Neural crest cell (in vitro differentiated cells): ENCODE measurements at regions not wholly inside any gene's neighbourhood (a gene's known extent, or its start where the extent isn't known, plus 50 kb on each side); places are given as distances from the start of the nearest gene placed in this dataset.

Experiments
- DNase-seq: peaks from one replicate; pipeline ENCODE4 v3.0.0; 2021; ENCODE audit warnings: low read depth, mixed read lengths, low spot score
- H3K27ac Mint-ChIP-seq: one replicate; pipeline ENCODE4 v1.8.0; 2021; ENCODE audit warnings: mild to moderate bottlenecking, mixed read lengths; ENCODE audit not compliant: unreplicated experiment
- H3K27me3 Mint-ChIP-seq: 2 replicates; pipeline ENCODE4 v1.8.0; 2021; ENCODE audit warnings: low read depth, mild to moderate bottlenecking, mixed read lengths
- H3K36me3 Mint-ChIP-seq: 2 replicates; pipeline ENCODE4 v1.8.0; 2021; ENCODE audit warnings: low read depth, mild to moderate bottlenecking, mixed read lengths
- H3K4me1 Mint-ChIP-seq: 2 replicates; pipeline ENCODE4 v1.8.0; 2021; ENCODE audit warnings: mixed read lengths
- H3K4me3 Mint-ChIP-seq: one replicate; pipeline ENCODE4 v1.8.0; 2021; ENCODE audit warnings: mild to moderate bottlenecking, mixed read lengths
- H3K9me3 Mint-ChIP-seq: 2 replicates; pipeline ENCODE4 v1.8.0; 2021; ENCODE audit warnings: mixed read lengths
- CTCF ChIP-seq: fragments of 200-600 bp; sonication (generic); conservative IDR thresholded peaks from 2 replicates; pipeline ENCODE4 v1.5.0; 2021; ENCODE audit warnings: antibody characterized with exemption, mild to moderate bottlenecking

- no peak overlapping the region for H3K4me3 Mint-ChIP-seq
- TF ChIP-seq CTCF, result no peak
- no peaks in the 10 kb centered on the region for H3K36me3 Mint-ChIP-seq
- no peak for DNase-seq
- no peaks in the 10 kb centered on the region for H3K27me3 Mint-ChIP-seq
- no peaks in the 10 kb centered on the region for H3K9me3 Mint-ChIP-seq
- peaks cover 32% of the 10 kb centered on the region for H3K4me1 Mint-ChIP-seq
- H3K27ac Mint-ChIP-seq, result no peak overlapping the region
Observed at GRCh38 chr11:122273476-122274191, 157.6 kb upstream of the BLID start.

GRCh38 chr11:122271745-122272144 lies 155.7 kb upstream of the BLID start:
- Mint-ChIP-seq H3K9me3 (no peaks in the 10 kb centered on the region), H3K27ac (no peak overlapping the region), H3K36me3 (no peaks in the 10 kb centered on the region), H3K27me3 (no peaks in the 10 kb centered on the region), H3K4me3 (no peak overlapping the region), H3K4me1 (peaks cover 32% of the 10 kb centered on the region)
- DNase-seq, result no peak
- TF ChIP-seq CTCF, result no peak

- TF ChIP-seq CTCF, result no peak
- Mint-ChIP-seq H3K4me3 (no peak overlapping the region), H3K27me3 (no peaks in the 10 kb centered on the region), H3K36me3 (no peaks in the 10 kb centered on the region), H3K9me3 (no peaks in the 10 kb centered on the region), H3K27ac (no peak overlapping the region), H3K4me1 (peaks cover 32% of the 10 kb centered on the region)
- DNase-seq, result no peak
Observed at GRCh38 chr11:122271137-122271536, 155.1 kb upstream of the BLID start.

- Mint-ChIP-seq H3K27me3 (no peaks in the 10 kb centered on the region), H3K4me1 (peaks cover 32% of the 10 kb centered on the region), H3K36me3 (no peaks in the 10 kb centered on the region), H3K4me3 (no peak overlapping the region), H3K9me3 (no peaks in the 10 kb centered on the region), H3K27ac (peak overlapping the region; percentile 15)
- TF ChIP-seq CTCF, result no peak
- no peak for DNase-seq
Observed at GRCh38 chr11:122270535-122270934, 154.5 kb upstream of the BLID start.

GRCh38 chr11:122269824-122270223 lies 153.8 kb upstream of the BLID start:
- Mint-ChIP-seq H3K9me3 (no peaks in the 10 kb centered on the region), H3K4me1 (peaks cover 32% of the 10 kb centered on the region), H3K27ac (no peak overlapping the region)

More at GRCh38 chr11:122269824-122270223, 153.8 kb upstream of the BLID start:
- H3K36me3 Mint-ChIP-seq, result no peaks in the 10 kb centered on the region
- DNase-seq, result no peak
- H3K27me3 Mint-ChIP-seq, result no peaks in the 10 kb centered on the region
- no peak for TF ChIP-seq CTCF
- no peak overlapping the region for H3K4me3 Mint-ChIP-seq
